H1 (cell line): ENCODE measurements at regions not wholly inside any gene's neighbourhood (a gene's known extent, or its start where the extent isn't known, plus 50 kb on each side); places are given as distances from the start of the nearest gene placed in this dataset.

ENCODE experiments used
- CREB1 ChIP-seq: IDR thresholded peaks from 2 replicates; pipeline ENCODE4 v1.6.1; 2012; ENCODE audit warnings: inconsistent platforms
- EP300 ChIP-seq, 2 experiments: IDR thresholded peaks; 1 replicate in 1 of 2; 2 replicates in 1 of 2; pipeline ENCODE4 v1.6.1; 2011 to 2012; ENCODE audit warnings: low read depth in 2 of 2, low read length in 2 of 2, mild to moderate bottlenecking in 2 of 2, borderline replicate concordance in 1 of 2, inconsistent platforms in 1 of 2, moderate library complexity in 1 of 2
- EZH2 ChIP-seq: fragments of 200-600 bp; sonication (generic); IDR thresholded peaks from 2 replicates; pipeline ENCODE4 v1.7.1; 2012; ENCODE audit warnings: low read depth, mild to moderate bottlenecking, moderate library complexity, low read length, inconsistent platforms; ENCODE audit not compliant: severe bottlenecking
- JUN ChIP-seq: IDR thresholded peaks from 2 replicates; pipeline ENCODE4 v1.6.1; 2011; ENCODE audit warnings: low read depth, mild to moderate bottlenecking, improper control_type of control experiment, low read length
- KDM1A ChIP-seq: fragments of 200-600, 300-600 bp; sonication (generic); IDR thresholded peaks from 2 replicates; pipeline ENCODE4 v1.7.1; 2016; ENCODE audit warnings: mild to moderate bottlenecking, low read length, borderline replicate concordance
- POLR2A ChIP-seq, 2 experiments: IDR thresholded peaks; 1 replicate in 1 of 2; 2 replicates in 1 of 2; pipeline ENCODE4 v1.6.1; 2011; ENCODE audit warnings: low read depth in 2 of 2, low read length in 2 of 2, mild to moderate bottlenecking in 2 of 2; ENCODE audit errors: control extremely low read depth in 1 of 2
- SP1 ChIP-seq: IDR thresholded peaks from 2 replicates; pipeline ENCODE4 v1.6.1; 2011; ENCODE audit warnings: low read depth, low read length
- SP4 ChIP-seq: IDR thresholded peaks from 2 replicates; pipeline ENCODE4 v1.6.1; 2012; ENCODE audit warnings: low read length, inconsistent platforms
- SUZ12 ChIP-seq: fragments of 200-600 bp; sonication (generic); IDR thresholded peaks from 2 replicates; pipeline ENCODE4 v1.6.1; 2012; ENCODE audit warnings: mild to moderate bottlenecking, inconsistent platforms, low read length, moderate library complexity, mixed read lengths
- TEAD4 ChIP-seq: IDR thresholded peaks from 2 replicates; pipeline ENCODE4 v1.6.1; 2012; ENCODE audit warnings: low read depth, low read length, inconsistent platforms, mixed read lengths
- YY1 ChIP-seq: IDR thresholded peaks from 2 replicates; pipeline ENCODE4 v1.6.1; 2011; ENCODE audit warnings: low read depth, mild to moderate bottlenecking, low read length
- TF ChIP-seq, protein P1 (sequence below), 3 experiments: IDR thresholded peaks; 1 replicate in 2 of 3; 2 replicates in 1 of 3; pipeline versions ENCODE4 v1.5.1 to v1.6.1; 2011; ENCODE audit warnings: low read length in 3 of 3, mild to moderate bottlenecking in 3 of 3, inconsistent platforms in 2 of 3, low read depth in 1 of 3, moderate library complexity in 1 of 3; ENCODE audit not compliant: insufficient read depth in 1 of 3; ENCODE audit errors: control extremely low read depth in 1 of 3
- TF ChIP-seq, protein P2 (sequence below): IDR thresholded peaks from 2 replicates; pipeline ENCODE4 v1.6.1; 2012; ENCODE audit warnings: inconsistent platforms

DNA sequence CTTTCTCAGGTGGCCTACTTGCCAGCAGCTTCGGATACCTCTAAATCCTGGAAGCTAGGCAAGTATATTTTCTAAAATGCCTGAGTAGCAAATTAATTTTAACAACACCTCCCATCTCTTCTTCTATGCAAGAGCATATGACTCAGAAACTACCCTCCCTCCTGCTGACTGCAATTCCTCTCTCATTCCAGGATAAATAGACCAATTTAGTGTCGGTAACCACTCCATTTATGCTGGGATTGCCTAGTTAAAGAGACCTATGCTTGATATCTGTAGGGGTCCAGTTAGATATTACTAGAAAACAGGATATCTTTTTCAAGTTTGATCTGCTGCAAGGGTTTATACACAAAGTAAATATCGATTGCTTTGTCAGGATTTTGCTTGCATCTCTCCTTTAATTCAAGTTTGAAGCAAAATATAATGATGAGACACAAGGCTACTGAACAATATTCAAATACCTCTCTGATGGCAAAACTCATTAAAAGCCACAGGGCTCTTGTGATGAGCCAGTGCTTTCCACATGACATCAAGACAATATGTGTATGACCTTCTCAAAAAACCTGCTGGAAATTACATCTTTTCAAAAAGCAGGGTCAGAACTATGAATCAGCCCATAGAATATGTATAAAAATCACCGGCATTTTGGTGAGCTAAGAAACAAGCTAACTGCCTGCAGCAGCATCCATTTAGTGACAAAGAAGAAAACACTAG lies 491.6 kb upstream of the NECTIN3 start:
- TF ChIP-seq, protein P1, sequence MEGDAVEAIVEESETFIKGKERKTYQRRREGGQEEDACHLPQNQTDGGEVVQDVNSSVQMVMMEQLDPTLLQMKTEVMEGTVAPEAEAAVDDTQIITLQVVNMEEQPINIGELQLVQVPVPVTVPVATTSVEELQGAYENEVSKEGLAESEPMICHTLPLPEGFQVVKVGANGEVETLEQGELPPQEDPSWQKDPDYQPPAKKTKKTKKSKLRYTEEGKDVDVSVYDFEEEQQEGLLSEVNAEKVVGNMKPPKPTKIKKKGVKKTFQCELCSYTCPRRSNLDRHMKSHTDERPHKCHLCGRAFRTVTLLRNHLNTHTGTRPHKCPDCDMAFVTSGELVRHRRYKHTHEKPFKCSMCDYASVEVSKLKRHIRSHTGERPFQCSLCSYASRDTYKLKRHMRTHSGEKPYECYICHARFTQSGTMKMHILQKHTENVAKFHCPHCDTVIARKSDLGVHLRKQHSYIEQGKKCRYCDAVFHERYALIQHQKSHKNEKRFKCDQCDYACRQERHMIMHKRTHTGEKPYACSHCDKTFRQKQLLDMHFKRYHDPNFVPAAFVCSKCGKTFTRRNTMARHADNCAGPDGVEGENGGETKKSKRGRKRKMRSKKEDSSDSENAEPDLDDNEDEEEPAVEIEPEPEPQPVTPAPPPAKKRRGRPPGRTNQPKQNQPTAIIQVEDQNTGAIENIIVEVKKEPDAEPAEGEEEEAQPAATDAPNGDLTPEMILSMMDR (IDR thresholded peaks at IDR 0.05; ENCODE audit: control extremely low read depth in 1 of 3, insufficient read depth in 1 of 3, low read depth in 1 of 3, low read length in 3 of 3) = no peak
- TF ChIP-seq SP4 = no peak
- no peak for TF ChIP-seq KDM1A
- no peak for TF ChIP-seq POLR2A (IDR thresholded peaks at IDR 0.05; ENCODE audit: control extremely low read depth in 1 of 2, low read depth in 2 of 2, low read length in 2 of 2)
- no peak for TF ChIP-seq EZH2
- TF ChIP-seq SUZ12 = no peak
- TF ChIP-seq, protein P2, sequence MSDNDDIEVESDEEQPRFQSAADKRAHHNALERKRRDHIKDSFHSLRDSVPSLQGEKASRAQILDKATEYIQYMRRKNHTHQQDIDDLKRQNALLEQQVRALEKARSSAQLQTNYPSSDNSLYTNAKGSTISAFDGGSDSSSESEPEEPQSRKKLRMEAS = no peak
- no peak for TF ChIP-seq CREB1
- no peak for TF ChIP-seq TEAD4
- TF ChIP-seq YY1 = no peak
- TF ChIP-seq SP1 = no peak
- no peak for TF ChIP-seq JUN
- no peak for TF ChIP-seq EP300 (IDR thresholded peaks at IDR 0.05; ENCODE audit: borderline replicate concordance in 1 of 2, low read depth in 2 of 2, low read length in 2 of 2)
